OCI-LY1 (cell line): ENCODE measurements at regions not wholly inside any gene's neighbourhood (a gene's known extent, or its start where the extent isn't known, plus 50 kb on each side); places are given as distances from the start of the nearest gene placed in this dataset.

Experiments
- EZH2 ChIP-seq: fragments of 200-600 bp; sonication (generic), shearing (Covaris generic); IDR thresholded peaks from 2 replicates; pipeline ENCODE4 v1.8.0; 2017; ENCODE audit warnings: borderline replicate concordance, mixed run types, mild to moderate bottlenecking, antibody characterized with exemption, low read length, moderate library complexity, mixed read lengths
- TF ChIP-seq, protein P1 (sequence below): fragments of 200-600 bp; sonication (generic), shearing (Covaris generic); IDR thresholded peaks from 2 replicates; pipeline ENCODE4 v1.5.1; 2017; ENCODE audit warnings: mild to moderate bottlenecking, antibody characterized with exemption, low read length, moderate library complexity, mixed read lengths

- TF ChIP-seq, protein P1, sequence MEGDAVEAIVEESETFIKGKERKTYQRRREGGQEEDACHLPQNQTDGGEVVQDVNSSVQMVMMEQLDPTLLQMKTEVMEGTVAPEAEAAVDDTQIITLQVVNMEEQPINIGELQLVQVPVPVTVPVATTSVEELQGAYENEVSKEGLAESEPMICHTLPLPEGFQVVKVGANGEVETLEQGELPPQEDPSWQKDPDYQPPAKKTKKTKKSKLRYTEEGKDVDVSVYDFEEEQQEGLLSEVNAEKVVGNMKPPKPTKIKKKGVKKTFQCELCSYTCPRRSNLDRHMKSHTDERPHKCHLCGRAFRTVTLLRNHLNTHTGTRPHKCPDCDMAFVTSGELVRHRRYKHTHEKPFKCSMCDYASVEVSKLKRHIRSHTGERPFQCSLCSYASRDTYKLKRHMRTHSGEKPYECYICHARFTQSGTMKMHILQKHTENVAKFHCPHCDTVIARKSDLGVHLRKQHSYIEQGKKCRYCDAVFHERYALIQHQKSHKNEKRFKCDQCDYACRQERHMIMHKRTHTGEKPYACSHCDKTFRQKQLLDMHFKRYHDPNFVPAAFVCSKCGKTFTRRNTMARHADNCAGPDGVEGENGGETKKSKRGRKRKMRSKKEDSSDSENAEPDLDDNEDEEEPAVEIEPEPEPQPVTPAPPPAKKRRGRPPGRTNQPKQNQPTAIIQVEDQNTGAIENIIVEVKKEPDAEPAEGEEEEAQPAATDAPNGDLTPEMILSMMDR: no peak
- no peak for TF ChIP-seq EZH2
Observed at GRCh38 chr18:75659535-75660023, 232.1 kb upstream of the SMIM21 start.
